ENCODE measurements at regions not wholly inside any gene's neighbourhood (a gene's known extent, or its start where the extent isn't known, plus 50 kb on each side); places are given as distances from the start of the nearest gene placed in this dataset.

- no peak for TF ChIP-seq CTCF (IDR thresholded peaks at IDR 0.05)
- no peak for TF ChIP-seq POLR2A (IDR thresholded peaks at IDR 0.05)
Observed at GRCh38 chr11:15780837-15781236, 575.5 kb downstream of the SOX6 start.
